ENCODE measurements at regions not wholly inside any gene's neighbourhood (a gene's known extent, or its start where the extent isn't known, plus 50 kb on each side); places are given as distances from the start of the nearest gene placed in this dataset.

- no peak for FAIRE-seq
- no peaks in the 10 kb centered on the region for H3K36me3 ChIP-seq (ENCODE audit: control insufficient read depth, insufficient read depth, low read length)
- TF ChIP-seq CTCF (IDR thresholded peaks at IDR 0.05; ENCODE audit: insufficient read depth, low read length, severe bottlenecking), result no peak
- H3K4me3 ChIP-seq (ENCODE audit: low read depth, low read length), result no peak overlapping the region
- H3K27me3 ChIP-seq (ENCODE audit: control insufficient read depth, insufficient read depth, low read length), result no peaks in the 10 kb centered on the region
- DNase-seq (ENCODE audit: low read depth), result peak; percentile 18
These were observed 147.4 kb downstream of the RASSF9 start for GRCh38 chr12:85688837-85689236.

- H3K4me3 ChIP-seq (ENCODE audit: low read depth, low read length), result no peak overlapping the region
- no peak for TF ChIP-seq CTCF (IDR thresholded peaks at IDR 0.05; ENCODE audit: insufficient read depth, low read length, severe bottlenecking)
- FAIRE-seq, result no peak
These were observed 146.1 kb downstream of the RASSF9 start for GRCh38 chr12:85690146-85690545.

GRCh38 chr12:85693093-85693665, 143.0 kb downstream of the RASSF9 start:
- no peak for DNase-seq (ENCODE audit: low read depth)
- FAIRE-seq, result no peak
- TF ChIP-seq CTCF (IDR thresholded peaks at IDR 0.05; ENCODE audit: insufficient read depth, low read length, severe bottlenecking), result no peak
- H3K4me3 ChIP-seq (ENCODE audit: low read depth, low read length), result no peak overlapping the region
- no peaks in the 10 kb centered on the region for H3K27me3 ChIP-seq (ENCODE audit: control insufficient read depth, insufficient read depth, low read length)
- no peaks in the 10 kb centered on the region for H3K36me3 ChIP-seq (ENCODE audit: control insufficient read depth, insufficient read depth, low read length)

More at GRCh38 chr12:85690146-85690545, 146.1 kb downstream of the RASSF9 start:
- Histone ChIP-seq H3K27me3 (ENCODE audit: control insufficient read depth, insufficient read depth, low read length) (no peaks in the 10 kb centered on the region), H3K36me3 (ENCODE audit: control insufficient read depth, insufficient read depth, low read length) (no peaks in the 10 kb centered on the region)
- no peak for DNase-seq (ENCODE audit: low read depth)

- no peak for TF ChIP-seq CTCF (IDR thresholded peaks at IDR 0.05; ENCODE audit: insufficient read depth, low read length, severe bottlenecking)
These were observed 141.0 kb downstream of the RASSF9 start for GRCh38 chr12:85695097-85695715.

GRCh38 chr12:85697003-85697402, 139.2 kb downstream of the RASSF9 start:
- DNase-seq (ENCODE audit: low read depth) (no peak), FAIRE-seq (peak; percentile 66)
- Histone ChIP-seq H3K36me3 (ENCODE audit: control insufficient read depth, insufficient read depth, low read length) (no peaks in the 10 kb centered on the region), H3K27me3 (ENCODE audit: control insufficient read depth, insufficient read depth, low read length) (no peaks in the 10 kb centered on the region), H3K4me3 (ENCODE audit: low read depth, low read length) (no peak overlapping the region)
- TF ChIP-seq CTCF (IDR thresholded peaks at IDR 0.05; ENCODE audit: insufficient read depth, low read length, severe bottlenecking), result no peak

More at GRCh38 chr12:85695097-85695715, 141.0 kb downstream of the RASSF9 start:
- Histone ChIP-seq H3K27me3 (ENCODE audit: control insufficient read depth, insufficient read depth, low read length) (no peaks in the 10 kb centered on the region), H3K36me3 (ENCODE audit: control insufficient read depth, insufficient read depth, low read length) (no peaks in the 10 kb centered on the region), H3K4me3 (ENCODE audit: low read depth, low read length) (no peak overlapping the region)
- no peak for DNase-seq (ENCODE audit: low read depth)
- FAIRE-seq, result no peak

GRCh38 chr12:85698937-85699336, 137.3 kb downstream of the RASSF9 start:
- no peak for TF ChIP-seq CTCF (IDR thresholded peaks at IDR 0.05; ENCODE audit: insufficient read depth, low read length, severe bottlenecking)
- no peak for FAIRE-seq

More at GRCh38 chr12:85698937-85699336, 137.3 kb downstream of the RASSF9 start:
- no peaks in the 10 kb centered on the region for H3K36me3 ChIP-seq (ENCODE audit: control insufficient read depth, insufficient read depth, low read length)
- DNase-seq (ENCODE audit: low read depth), result no peak
- no peak overlapping the region for H3K4me3 ChIP-seq (ENCODE audit: low read depth, low read length)
- H3K27me3 ChIP-seq (ENCODE audit: control insufficient read depth, insufficient read depth, low read length), result no peaks in the 10 kb centered on the region

Measured in bronchial epithelial cell (primary cell).